Tibial nerve (tissue), 4 donors: ENCODE measurements at regions not wholly inside any gene's neighbourhood (a gene's known extent, or its start where the extent isn't known, plus 50 kb on each side); places are given as distances from the start of the nearest gene placed in this dataset.

Source experiments
- DNase-seq, 2 donors: peaks; one replicate each; pipeline ENCODE4 v3.0.0-alpha.2; 2019; ENCODE audit warnings: low spot score in 2 of 2
- H3K27ac ChIP-seq, 4 donors: fragments of 200-600 bp; sonication (generic) in 3 of 4; one replicate each; pipeline ENCODE4 v1.5.1; 2017 to 2019; ENCODE audit warnings: mild to moderate bottlenecking in 1 of 4
- H3K27me3 ChIP-seq, 2 donors: fragments of 200-600 bp; sonication (generic) in 1 of 2; one replicate each; pipeline versions ENCODE4 v1.5.1 to v1.6.0; 2017 to 2019
- H3K36me3 ChIP-seq, 3 donors: fragments of 200-600 bp; sonication (generic); one replicate each; pipeline ENCODE4 v1.5.1; 2018 to 2019
- H3K4me1 ChIP-seq, 4 donors: fragments of 200-600 bp; sonication (generic) in 3 of 4; one replicate each; pipeline ENCODE4 v1.5.1; 2017 to 2019
- H3K4me3 ChIP-seq, 4 donors: fragments of 200-600 bp; sonication (generic) in 3 of 4; one replicate each; pipeline ENCODE4 v1.5.1; 2017 to 2019; ENCODE audit warnings: mild to moderate bottlenecking in 1 of 4, moderate library complexity in 1 of 4
- H3K9me3 ChIP-seq, 4 donors: fragments of 200-600 bp; sonication (generic) in 3 of 4; one replicate each; pipeline ENCODE4 v1.5.1; 2017 to 2019
- CTCF ChIP-seq, 5 experiments: fragments of 200-600 bp in 3 of 5; fragments of 450-650 bp in 2 of 5; sonication (generic) in 3 of 5; IDR thresholded peaks; one replicate each; pipeline ENCODE4 v1.5.1; 2016 to 2019; ENCODE audit warnings: antibody characterized with exemption in 5 of 5, mild to moderate bottlenecking in 3 of 5, moderate library complexity in 2 of 5
- EP300 ChIP-seq, 2 donors: sonication (generic); formaldehyde crosslinking; IDR thresholded peaks; one replicate each; pipeline ENCODE4 v1.6.1; 2017; ENCODE audit warnings: antibody characterized with exemption in 2 of 2, mild to moderate bottlenecking in 1 of 2
- POLR2A ChIP-seq, 2 donors: fragments of 450-650 bp; IDR thresholded peaks; one replicate each; pipeline ENCODE4 v1.6.1; 2017; ENCODE audit warnings: antibody characterized with exemption in 2 of 2, mild to moderate bottlenecking in 2 of 2, moderate library complexity in 2 of 2
- WGBS, 2 donors: methylation state at CpG; one replicate each; pipeline ENCODE4 v1.1.5; 2018; 5-methylcytosine and 5-hydroxymethylcytosine counted together

- no peak for DNase-seq
- Histone ChIP-seq H3K27ac (no peak overlapping the region), H3K4me3 (no peak overlapping the region), H3K9me3 (no peaks in the 10 kb centered on the region), H3K4me1 (peaks cover 0 to 2% (median 0%) of the 10 kb centered on the region in 4 donors), H3K27me3 (no peaks in the 10 kb centered on the region), H3K36me3 (no peaks in the 10 kb centered on the region)
- TF ChIP-seq POLR2A (IDR thresholded peaks at IDR 0.05) (no peak), CTCF (IDR thresholded peaks at IDR 0.05) (no peak), EP300 (IDR thresholded peaks at IDR 0.05) (no peak)
- 14 to 19% methylated on average over 1 of the region's 1 CpG for WGBS, 2 donors
Observed at GRCh38 chr2:225932811-225933413, 533.4 kb downstream of the NYAP2 start.

DNA sequence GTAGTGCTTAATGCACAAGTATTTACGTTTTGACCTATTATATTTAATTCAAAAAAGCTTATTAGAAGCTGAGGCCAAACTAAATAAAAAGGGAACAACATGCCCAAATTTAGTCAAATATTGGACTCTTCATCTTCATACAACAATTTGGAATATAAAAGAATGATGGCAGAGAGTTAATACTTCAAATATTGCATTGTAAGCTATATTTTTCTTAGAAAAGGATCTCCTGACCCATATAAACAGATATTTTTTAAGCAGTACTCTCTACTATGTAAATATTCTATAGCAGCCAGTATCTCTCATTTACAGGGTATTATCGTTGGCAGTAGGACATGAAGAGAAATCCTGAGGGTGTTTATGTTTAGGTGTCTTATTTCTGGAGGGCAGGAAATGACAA is 531.2 kb downstream of the NYAP2 start:
- no peak for TF ChIP-seq EP300 (IDR thresholded peaks at IDR 0.05)
- no peak for TF ChIP-seq POLR2A (IDR thresholded peaks at IDR 0.05)
- TF ChIP-seq CTCF (IDR thresholded peaks at IDR 0.05), result no peak
- DNase-seq, result no peak
- no peak overlapping the region for H3K27ac ChIP-seq
- no peaks in the 10 kb centered on the region for H3K9me3 ChIP-seq
- no peaks in the 10 kb centered on the region for H3K36me3 ChIP-seq
- H3K27me3 ChIP-seq, result no peaks in the 10 kb centered on the region
- peaks cover 0 to 2% (median 0%) of the 10 kb centered on the region in 4 donors for H3K4me1 ChIP-seq
- WGBS, 2 donors, result 48 to 51% methylated on average over 2 of the region's 2 CpGs
- H3K4me3 ChIP-seq, result no peak overlapping the region

DNA sequence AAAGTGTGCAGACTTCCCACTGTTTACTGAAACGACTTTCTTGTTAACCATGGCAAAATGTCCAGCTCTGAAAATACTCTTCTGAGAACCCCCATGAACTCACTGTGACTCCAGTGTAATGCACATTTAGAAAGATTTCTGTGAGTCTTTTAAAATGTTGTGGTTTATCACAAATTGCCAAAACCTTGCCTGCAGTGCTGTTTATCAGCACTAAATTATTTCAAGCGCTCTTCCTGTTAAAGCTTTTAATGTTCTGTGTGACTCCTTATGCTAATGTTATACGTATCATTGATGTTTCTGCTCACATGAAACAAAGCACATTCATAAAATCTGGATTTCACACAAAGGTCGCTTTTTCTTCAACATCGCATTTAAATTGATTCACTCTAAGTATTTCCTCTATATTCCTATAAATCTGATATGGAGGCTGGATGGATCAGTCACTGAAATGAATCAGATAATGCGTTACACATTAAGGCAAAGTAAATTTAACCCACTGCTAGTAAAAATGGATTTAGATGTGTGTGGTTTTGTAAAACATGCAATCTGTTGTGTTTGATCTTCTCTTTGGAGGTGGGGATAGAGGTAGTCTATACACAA is 521.2 kb downstream of the NYAP2 start:
- no peaks in the 10 kb centered on the region for H3K27me3 ChIP-seq
- 35 to 44% methylated on average over 6 of the region's 6 CpGs for WGBS, 2 donors
- no peak overlapping the region for H3K4me3 ChIP-seq
- no peaks in the 10 kb centered on the region for H3K4me1 ChIP-seq
- peaks cover 0 to 16% (median 1%) of the 10 kb centered on the region in 4 donors for H3K9me3 ChIP-seq
- no peaks in the 10 kb centered on the region for H3K36me3 ChIP-seq
- no peak overlapping the region for H3K27ac ChIP-seq
- no peak for TF ChIP-seq POLR2A (IDR thresholded peaks at IDR 0.05)
- TF ChIP-seq EP300 (IDR thresholded peaks at IDR 0.05), result no peak
- TF ChIP-seq CTCF (IDR thresholded peaks at IDR 0.05), result no peak
- no peak for DNase-seq

DNA sequence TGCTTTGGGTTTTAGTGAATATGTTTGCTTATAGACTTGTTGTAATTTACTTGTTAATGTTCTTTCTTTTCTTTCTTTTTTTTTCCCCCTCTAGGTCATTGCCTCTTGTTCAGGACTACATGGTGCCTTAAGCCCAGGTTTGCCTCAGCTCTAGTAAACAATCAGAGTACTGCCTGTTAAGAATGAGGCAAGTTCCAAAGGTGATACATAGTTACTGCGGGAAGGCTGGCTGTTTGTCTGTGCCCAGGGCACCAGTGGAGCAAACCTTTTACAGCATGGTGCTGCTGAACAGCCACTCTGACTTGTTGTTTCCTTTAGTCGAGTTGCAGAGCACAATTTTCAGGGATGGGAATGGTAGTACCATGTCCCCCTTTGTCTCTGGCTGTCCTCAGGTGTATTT is 517.2 kb downstream of the NYAP2 start:
- Histone ChIP-seq H3K27ac (no peak overlapping the region), H3K27me3 (no peaks in the 10 kb centered on the region), H3K9me3 (peaks cover 0 to 19% (median 2%) of the 10 kb centered on the region in 4 donors), H3K36me3 (no peaks in the 10 kb centered on the region), H3K4me3 (no peak overlapping the region), H3K4me1 (no peaks in the 10 kb centered on the region)
- TF ChIP-seq POLR2A (IDR thresholded peaks at IDR 0.05) (no peak), CTCF (IDR thresholded peaks at IDR 0.05) (no peak), EP300 (IDR thresholded peaks at IDR 0.05) (no peak)
- 70 to 83% methylated on average over 2 of the region's 2 CpGs for WGBS, 2 donors
- DNase-seq, result no peak

- Histone ChIP-seq H3K9me3 (peaks cover 0 to 6% (median 2%) of the 10 kb centered on the region in 4 donors), H3K4me3 (no peak overlapping the region), H3K27ac (no peak overlapping the region), H3K27me3 (no peaks in the 10 kb centered on the region), H3K4me1 (no peaks in the 10 kb centered on the region), H3K36me3 (no peaks in the 10 kb centered on the region)
- TF ChIP-seq POLR2A (IDR thresholded peaks at IDR 0.05), result no peak
- TF ChIP-seq CTCF (IDR thresholded peaks at IDR 0.05), result no peak
- no peak for TF ChIP-seq EP300 (IDR thresholded peaks at IDR 0.05)
- DNase-seq, result no peak
- WGBS, 2 donors, result 93 to 94% methylated on average over 6 of the region's 6 CpGs
Observed at GRCh38 chr2:225911019-225911418, 511.5 kb downstream of the NYAP2 start.
